SK-N-SH treated with all-trans-retinoic acid at 6 μM for 48 hours (cell line): ENCODE measurements at regions not wholly inside any gene's neighbourhood (a gene's known extent, or its start where the extent isn't known, plus 50 kb on each side); places are given as distances from the start of the nearest gene placed in this dataset.

ENCODE experiments used
- ISL1 ChIP-seq: fragments of 250-450 bp; sonication (Bioruptor Pico); IDR thresholded peaks from 2 replicates; pipeline ENCODE4 v2.1.2; 2022; ENCODE audit warnings: mild to moderate bottlenecking, moderate library complexity
- SNAI2 ChIP-seq: fragments of 250-450 bp; sonication (Bioruptor Pico); IDR thresholded peaks from 2 replicates; pipeline ENCODE4 v1.5.0; 2020; ENCODE audit warnings: mild to moderate bottlenecking, moderate library complexity

DNA sequence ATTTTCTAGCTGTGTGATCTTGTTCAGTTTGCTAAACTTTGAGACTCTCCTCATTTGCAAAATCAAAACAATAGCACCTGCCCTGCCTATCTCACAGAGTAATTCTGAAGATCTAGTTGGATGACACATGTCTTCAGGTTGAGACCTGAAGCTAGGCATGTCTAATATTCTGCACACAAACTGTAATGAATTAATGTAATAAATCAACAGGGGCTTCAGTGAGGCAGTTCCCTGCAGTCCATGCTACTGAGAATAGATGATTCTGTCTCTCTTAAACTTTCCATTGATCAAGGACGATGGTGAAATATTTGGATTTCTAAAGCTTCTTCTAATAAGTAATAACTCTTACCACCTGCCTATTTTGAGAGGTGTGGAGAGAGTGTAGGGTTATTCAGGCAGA, 268.1 kb upstream of the TMTC4 start:
- TF ChIP-seq ISL1 (CRISPR knock-in tag) (no peak), SNAI2 (no peak)
